Upper lobe of left lung (tissue), 4 donors: ENCODE measurements at regions not wholly inside any gene's neighbourhood (a gene's known extent, or its start where the extent isn't known, plus 50 kb on each side); places are given as distances from the start of the nearest gene placed in this dataset.

Experiments
- CTCF ChIP-seq, 6 experiments: fragments of 450-650 bp in 4 of 6; fragments of 200-600 bp in 2 of 6; sonication (generic) in 2 of 6; IDR thresholded peaks; one replicate each; pipeline ENCODE4 v1.5.1; 2016 to 2019; ENCODE audit warnings: antibody characterized with exemption in 6 of 6
- POLR2A ChIP-seq, 4 donors: fragments of 450-650 bp; IDR thresholded peaks; one replicate each; pipeline ENCODE4 v1.5.1; 2016 to 2017; ENCODE audit warnings: antibody characterized with exemption in 4 of 4, mild to moderate bottlenecking in 2 of 4
- POLR2AphosphoS5 ChIP-seq, 2 donors: sonication (generic); formaldehyde crosslinking; IDR thresholded peaks; one replicate each; pipeline ENCODE4 v1.5.1; 2017; ENCODE audit warnings: antibody characterized with exemption in 2 of 2

DNA sequence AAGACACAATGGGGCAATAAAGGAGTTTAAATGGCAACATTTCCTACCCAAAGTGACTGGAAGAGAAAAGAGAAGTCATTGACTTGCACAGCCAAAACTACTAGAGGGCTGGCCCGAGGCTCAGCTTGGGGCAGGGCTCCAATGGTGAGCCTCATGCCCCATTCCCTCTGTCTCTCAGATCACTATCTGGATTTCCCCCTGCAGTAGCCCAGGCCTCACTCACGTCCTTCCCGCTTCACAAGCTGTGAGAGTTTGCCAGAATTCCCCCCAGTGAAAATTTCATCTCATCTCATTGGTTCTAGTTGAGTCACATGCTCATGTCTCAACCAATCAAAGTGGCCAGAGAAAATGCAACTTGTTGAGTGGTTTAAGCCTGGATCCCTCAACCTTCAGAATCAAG, 181.3 kb downstream of the WDR11 start:
- TF ChIP-seq POLR2A (IDR thresholded peaks at IDR 0.05), result no peak
- no peak for TF ChIP-seq CTCF (IDR thresholded peaks at IDR 0.05)
- no peak for TF ChIP-seq POLR2AphosphoS5 (IDR thresholded peaks at IDR 0.05)
